Gastroesophageal sphincter (tissue), 4 donors: ENCODE measurements at regions not wholly inside any gene's neighbourhood (a gene's known extent, or its start where the extent isn't known, plus 50 kb on each side); places are given as distances from the start of the nearest gene placed in this dataset.

ENCODE experiments used
- ATAC-seq: fragments of 150-250 bp; one replicate; pipeline ENCODE4 v1.9.1; 2016; ENCODE audit warnings: mild to moderate bottlenecking, moderate library complexity
- H3K27ac ChIP-seq, 4 donors: fragments of 200-600 bp; sonication (generic) in 3 of 4; 1 replicate in 3 of 4; 2 replicates in 1 of 4; pipeline ENCODE4 v1.5.1; 2016 to 2019
- H3K27me3 ChIP-seq: fragments of 200-600 bp; sonication (generic); one replicate; pipeline ENCODE4 v1.5.1; 2019
- H3K36me3 ChIP-seq, 2 donors: fragments of 200-600 bp; sonication (generic); one replicate each; pipeline ENCODE4 v1.5.1; 2019; ENCODE audit warnings: control low read depth in 1 of 2
- H3K4me1 ChIP-seq, 3 donors: fragments of 200-600 bp; sonication (generic); 1 replicate in 2 of 3; 2 replicates in 1 of 3; pipeline ENCODE4 v1.5.1; 2016 to 2019; ENCODE audit warnings: control low read depth in 2 of 3
- H3K4me3 ChIP-seq, 2 donors: fragments of 200-600 bp; sonication (generic); one replicate each; pipeline ENCODE4 v1.5.1; 2019; ENCODE audit warnings: mild to moderate bottlenecking in 1 of 2, moderate library complexity in 1 of 2
- H3K9me3 ChIP-seq, 3 donors: fragments of 200-600 bp; sonication (generic); one replicate each; pipeline ENCODE4 v1.5.1; 2017 to 2019; ENCODE audit warnings: control low read depth in 2 of 3
- CTCF ChIP-seq, 4 experiments: fragments of 200-600 bp in 2 of 4; fragments of 450-650 bp in 2 of 4; sonication (generic) in 1 of 4; IDR thresholded peaks; one replicate each; pipeline ENCODE4 v1.5.1; 2017 to 2019; ENCODE audit warnings: antibody characterized with exemption in 4 of 4, mild to moderate bottlenecking in 2 of 4, moderate library complexity in 2 of 4
- EP300 ChIP-seq: sonication (generic); formaldehyde crosslinking; IDR thresholded peaks from one replicate; pipeline ENCODE4 v1.6.1; 2017; ENCODE audit warnings: antibody characterized with exemption, mild to moderate bottlenecking
- POLR2A ChIP-seq, 2 donors: fragments of 450-650 bp; IDR thresholded peaks; one replicate each; pipeline ENCODE4 v1.6.1; 2017; ENCODE audit warnings: antibody characterized with exemption in 2 of 2, mild to moderate bottlenecking in 2 of 2, moderate library complexity in 1 of 2
- POLR2AphosphoS5 ChIP-seq: sonication (generic); formaldehyde crosslinking; IDR thresholded peaks from one replicate; pipeline ENCODE4 v1.6.1; 2017; ENCODE audit warnings: antibody characterized with exemption
- WGBS, 2 donors: methylation state at CpG; one replicate each; pipeline ENCODE4 v1.1.5; 2018; ENCODE audit warnings: low coverage in 1 of 2; 5-methylcytosine and 5-hydroxymethylcytosine counted together

- Histone ChIP-seq H3K36me3 (no peaks in the 10 kb centered on the region), H3K27ac (no peak overlapping the region), H3K27me3 (no peaks in the 10 kb centered on the region), H3K4me3 (no peak overlapping the region), H3K4me1 (no peaks in the 10 kb centered on the region), H3K9me3 (no peaks in the 10 kb centered on the region)
- TF ChIP-seq EP300 (no peak), POLR2AphosphoS5 (no peak), CTCF (IDR thresholded peaks at IDR 0.05) (no peak), POLR2A (IDR thresholded peaks at IDR 0.05) (no peak)
- ATAC-seq: no peak
These were observed 270.9 kb downstream of the C12orf50 start for GRCh38 chr12:87758271-87758670.

- WGBS, 2 donors: 94 to 100% methylated on average over 3 of the region's 3 CpGs
- Histone ChIP-seq H3K4me3 (no peak overlapping the region), H3K4me1 (no peaks in the 10 kb centered on the region), H3K9me3 (no peaks in the 10 kb centered on the region), H3K27ac (no peak overlapping the region), H3K36me3 (no peaks in the 10 kb centered on the region), H3K27me3 (no peaks in the 10 kb centered on the region)
- no peak for TF ChIP-seq POLR2A (IDR thresholded peaks at IDR 0.05)
- no peak for TF ChIP-seq CTCF (IDR thresholded peaks at IDR 0.05)
- no peak for TF ChIP-seq POLR2AphosphoS5
- no peak for TF ChIP-seq EP300
- ATAC-seq: no peak
These were observed 272.5 kb downstream of the C12orf50 start for GRCh38 chr12:87756721-87757120.

GRCh38 chr12:87756111-87756510 lies 273.1 kb downstream of the C12orf50 start:
- no peak for ATAC-seq
- Histone ChIP-seq H3K4me3 (no peak overlapping the region), H3K9me3 (no peaks in the 10 kb centered on the region), H3K4me1 (no peaks in the 10 kb centered on the region), H3K36me3 (no peaks in the 10 kb centered on the region), H3K27ac (no peak overlapping the region), H3K27me3 (no peaks in the 10 kb centered on the region)
- 80 to 84% methylated on average over 1 to 4 of the region's 4 CpGs for WGBS, 2 donors
- TF ChIP-seq CTCF (IDR thresholded peaks at IDR 0.05): no peak
- no peak for TF ChIP-seq EP300
- no peak for TF ChIP-seq POLR2A (IDR thresholded peaks at IDR 0.05)
- no peak for TF ChIP-seq POLR2AphosphoS5

- 86% methylated on average over 2 of the region's 2 CpGs; no CpG with 5 or more reads in 1 of the 2 donors for WGBS, 2 donors
- no peak for TF ChIP-seq POLR2A (IDR thresholded peaks at IDR 0.05)
- no peak for TF ChIP-seq POLR2AphosphoS5
- no peak for TF ChIP-seq CTCF (IDR thresholded peaks at IDR 0.05)
- TF ChIP-seq EP300: no peak
These were observed 300.1 kb downstream of the C12orf50 start for GRCh38 chr12:87728931-87729593.

GRCh38 chr12:87720967-87721366 lies 308.2 kb downstream of the C12orf50 start:
- TF ChIP-seq EP300 (no peak), CTCF (IDR thresholded peaks at IDR 0.05) (no peak), POLR2AphosphoS5 (no peak), POLR2A (IDR thresholded peaks at IDR 0.05) (no peak)
- Histone ChIP-seq H3K4me1 (no peaks in the 10 kb centered on the region), H3K27ac (no peak overlapping the region), H3K27me3 (no peaks in the 10 kb centered on the region), H3K4me3 (no peak overlapping the region), H3K36me3 (no peaks in the 10 kb centered on the region), H3K9me3 (peaks cover 0 to 14% (median 0%) of the 10 kb centered on the region in 3 donors)
- no peak for ATAC-seq
- WGBS, 2 donors: 56 to 58% methylated on average over 3 of the region's 3 CpGs

More at GRCh38 chr12:87728931-87729593, 300.1 kb downstream of the C12orf50 start:
- ATAC-seq: no peak
- Histone ChIP-seq H3K27ac (no peak overlapping the region), H3K36me3 (no peaks in the 10 kb centered on the region), H3K4me1 (no peaks in the 10 kb centered on the region), H3K4me3 (no peak overlapping the region), H3K27me3 (no peaks in the 10 kb centered on the region), H3K9me3 (no peaks in the 10 kb centered on the region)
